SKM-1 (cell line): ENCODE measurements at regions not wholly inside any gene's neighbourhood (a gene's known extent, or its start where the extent isn't known, plus 50 kb on each side); places are given as distances from the start of the nearest gene placed in this dataset.
"Not testable (repeated sequence)": the region's sequence is repeated elsewhere in the genome, so short reads cannot be mapped to it uniquely, and the experiment has no call there.

Experiments
- DNase-seq: peaks from one replicate; lab custom pipeline; 2025; ENCODE audit not compliant: unreplicated experiment; lab: John Stamatoyannopoulos, UW

DNA sequence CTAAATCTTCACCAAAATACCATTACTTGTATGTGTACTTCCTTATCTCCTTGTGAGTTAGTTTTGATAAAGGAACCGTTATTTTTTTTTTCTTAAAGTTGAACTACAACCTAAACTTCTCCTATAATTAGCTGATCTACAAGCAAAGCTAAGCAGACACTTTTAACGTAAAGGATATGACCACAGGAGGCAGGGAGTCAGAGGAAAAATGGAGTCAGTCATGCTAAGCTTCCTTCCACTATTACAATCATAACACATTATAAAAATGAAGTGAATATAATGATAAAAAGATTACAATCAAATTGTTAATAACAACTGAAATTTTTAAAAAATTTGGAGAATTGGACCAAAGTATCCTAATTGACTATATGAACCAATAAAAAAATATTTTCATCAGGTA, 892.6 kb downstream of the KCNT2 start:
- DNase-seq: no peak

DNA sequence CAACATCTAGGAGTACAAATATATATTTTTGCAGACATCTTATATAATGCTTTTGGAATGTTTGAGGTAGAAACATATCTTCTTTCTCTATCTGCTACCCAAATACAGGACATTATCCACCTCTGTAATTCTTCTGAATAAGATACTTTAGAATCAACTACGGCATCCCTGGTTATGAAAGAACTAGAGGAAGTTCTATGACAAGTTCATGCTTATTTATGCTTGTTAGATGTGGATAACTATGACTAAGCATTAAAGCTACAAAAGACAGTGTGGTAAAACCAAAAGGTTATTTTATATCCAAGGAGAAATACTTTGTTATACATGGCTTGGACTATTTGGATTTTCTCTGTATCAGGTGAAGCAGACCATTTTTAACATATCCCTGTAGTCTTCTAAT, 894.0 kb downstream of the KCNT2 start:
- no peak for DNase-seq

DNA sequence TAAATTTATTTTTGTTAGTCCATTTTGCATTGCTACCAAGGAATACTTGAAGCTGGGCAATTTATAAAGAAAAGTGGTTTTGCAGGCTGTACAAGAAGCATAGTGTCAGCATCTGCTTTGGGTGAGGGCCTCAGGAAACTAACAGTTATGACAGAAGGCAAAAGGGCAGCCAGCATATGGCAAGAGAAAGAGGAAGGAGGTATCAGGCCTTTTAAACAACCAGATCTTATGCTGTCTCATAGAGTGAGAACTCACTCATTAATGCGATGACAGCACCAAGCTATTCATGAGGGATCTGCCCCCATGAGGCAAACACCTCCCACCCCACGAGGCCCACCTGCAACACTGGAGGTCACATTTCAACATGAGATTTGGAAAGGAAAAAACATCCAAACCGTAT, 898.4 kb downstream of the KCNT2 start:
- DNase-seq: peak; percentile 74

- no peak for DNase-seq
Measured at GRCh38 chr1:195704028-195704427, 904.2 kb downstream of the KCNT2 start.

GRCh38 chr1:195701149-195701548, 907.1 kb downstream of the KCNT2 start:
- DNase-seq: no peak

DNA sequence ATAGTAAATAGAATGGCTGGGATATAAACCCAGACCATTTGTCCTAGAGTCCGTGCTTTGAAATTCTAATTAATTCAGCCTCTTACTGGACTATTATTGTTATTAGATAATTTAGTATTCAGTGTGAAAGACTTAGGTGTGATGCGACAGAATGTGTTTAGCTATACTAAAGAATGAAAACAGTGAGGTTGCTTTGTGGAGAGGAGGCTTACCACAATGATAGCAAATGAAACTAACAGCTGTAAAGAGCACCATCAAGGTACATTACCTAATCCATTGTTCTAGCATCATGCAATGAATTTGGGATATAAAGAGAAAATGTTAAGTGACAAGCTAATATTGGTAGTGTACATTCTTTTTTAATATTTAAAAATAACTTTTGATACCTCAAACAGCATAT, 911.1 kb downstream of the KCNT2 start:
- no peak for DNase-seq

DNA sequence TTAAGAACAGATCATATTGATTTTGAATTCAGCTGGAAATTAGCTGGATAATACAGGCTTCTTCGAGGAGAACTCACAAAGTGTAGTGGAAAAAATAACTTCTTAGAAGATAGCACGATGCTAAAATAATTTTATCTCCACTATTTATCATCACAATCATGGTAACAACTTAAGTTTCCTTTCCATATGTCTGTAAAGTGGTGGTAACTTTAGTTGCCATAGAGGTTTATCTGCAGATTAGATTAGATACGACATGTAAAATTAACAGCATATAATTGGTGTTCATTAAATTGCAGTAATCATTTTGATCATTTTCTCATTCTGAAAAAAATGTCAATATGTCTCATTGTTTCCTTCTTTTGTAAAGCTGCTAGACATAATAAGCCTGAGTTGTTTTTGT, 921.5 kb downstream of the KCNT2 start:
- DNase-seq: no peak

DNA sequence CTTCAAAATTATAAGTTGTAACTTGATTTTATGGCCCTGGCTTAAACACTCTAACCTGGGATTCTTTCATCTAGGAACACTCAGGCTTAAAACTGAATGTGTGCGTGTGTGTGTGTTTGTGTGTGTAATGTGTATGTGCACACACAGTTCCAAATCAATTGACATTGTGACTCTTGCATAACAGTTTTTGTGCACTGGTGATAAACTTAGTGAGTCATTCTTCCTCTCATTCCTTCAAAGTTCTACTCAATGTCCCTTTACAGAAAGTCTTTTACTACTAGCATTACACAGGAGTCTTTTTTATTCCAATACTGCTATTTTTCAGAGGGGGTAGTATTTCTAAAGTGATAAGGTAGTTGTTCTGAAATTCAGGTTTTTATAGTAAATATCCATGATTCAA, 943.6 kb downstream of the KCNT2 start:
- DNase-seq: no peak

DNA sequence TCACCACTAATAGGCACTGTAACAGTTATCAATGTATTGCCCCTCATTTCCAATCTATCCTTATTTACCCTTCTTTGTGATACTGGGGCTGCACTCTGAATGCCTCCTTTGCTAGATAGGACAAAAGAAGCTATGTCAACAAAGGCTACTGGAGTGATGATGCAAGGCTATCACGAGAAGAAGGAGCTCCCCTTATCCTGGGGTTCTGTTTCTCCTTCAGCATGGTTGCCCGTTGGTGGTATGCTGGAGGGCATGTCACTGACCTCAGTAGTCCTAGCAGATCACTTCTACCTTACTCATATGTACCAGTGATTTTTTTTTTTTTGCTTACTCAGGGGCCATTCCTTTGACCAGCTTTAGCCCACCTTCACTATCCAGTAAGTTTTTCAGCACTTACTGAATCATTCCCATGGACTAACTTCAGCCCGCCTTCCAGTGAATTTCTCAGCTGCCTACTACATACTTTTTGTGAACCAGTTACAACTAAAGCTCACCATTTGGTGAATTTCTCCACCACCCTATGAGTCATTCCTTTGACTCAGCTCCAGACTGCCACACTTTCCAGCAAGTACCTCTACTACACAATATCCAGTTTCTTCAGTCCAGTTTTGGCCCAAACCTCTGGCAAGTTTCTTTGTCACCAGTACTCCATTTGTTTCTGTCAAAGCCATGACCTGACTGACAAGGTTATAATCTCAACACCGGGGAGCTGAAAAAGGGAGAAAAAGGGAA, 944.5 kb downstream of the KCNT2 start:
- no peak for DNase-seq

GRCh38 chr1:195656780-195657179, 951.5 kb downstream of the KCNT2 start:
- DNase-seq: no peak

GRCh38 chr1:195648875-195649274, 959.4 kb downstream of the KCNT2 start:
- DNase-seq: not testable (repeated sequence)

DNA sequence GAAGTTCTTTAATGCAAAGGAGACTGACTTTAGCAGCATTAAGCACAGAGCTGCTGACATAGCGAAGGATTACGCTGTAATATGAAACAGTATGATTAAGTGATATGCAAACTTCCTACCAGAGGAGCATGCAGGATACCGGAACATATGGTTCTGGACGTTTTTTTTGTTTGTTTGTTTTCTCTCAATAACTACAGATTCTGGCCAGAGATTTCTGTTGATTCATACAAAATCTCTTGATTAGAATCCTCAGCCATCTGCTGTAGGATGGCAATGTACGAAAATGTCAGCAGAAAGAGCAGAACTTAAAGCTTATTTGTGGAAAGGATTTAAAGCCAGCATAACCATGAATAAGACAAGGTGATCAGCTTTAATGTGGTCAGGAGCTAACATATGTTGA, 970.7 kb downstream of the KCNT2 start:
- DNase-seq: no peak

DNA sequence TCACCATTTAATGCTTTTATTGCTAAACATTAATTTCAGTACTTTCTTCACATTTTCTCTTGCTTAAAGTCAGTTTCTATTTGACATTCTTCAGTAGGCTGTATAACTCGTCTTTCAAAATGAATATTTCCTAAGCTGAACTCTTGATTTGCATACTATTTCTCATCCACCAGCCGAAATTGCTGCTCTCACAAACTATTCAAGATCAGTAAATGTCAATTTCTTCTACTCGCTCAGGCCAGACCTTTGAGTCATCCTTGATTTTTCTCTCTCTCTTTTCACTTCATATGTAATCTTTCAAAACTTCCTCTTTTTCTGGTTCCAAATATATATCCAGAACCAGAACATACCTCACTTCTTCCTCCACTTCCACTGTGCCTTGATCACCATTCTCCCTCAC, 990.0 kb downstream of the KCNT2 start:
- no peak for DNase-seq

GRCh38 chr1:195617106-195617505, 991.1 kb downstream of the KCNT2 start:
- no peak for DNase-seq

DNA sequence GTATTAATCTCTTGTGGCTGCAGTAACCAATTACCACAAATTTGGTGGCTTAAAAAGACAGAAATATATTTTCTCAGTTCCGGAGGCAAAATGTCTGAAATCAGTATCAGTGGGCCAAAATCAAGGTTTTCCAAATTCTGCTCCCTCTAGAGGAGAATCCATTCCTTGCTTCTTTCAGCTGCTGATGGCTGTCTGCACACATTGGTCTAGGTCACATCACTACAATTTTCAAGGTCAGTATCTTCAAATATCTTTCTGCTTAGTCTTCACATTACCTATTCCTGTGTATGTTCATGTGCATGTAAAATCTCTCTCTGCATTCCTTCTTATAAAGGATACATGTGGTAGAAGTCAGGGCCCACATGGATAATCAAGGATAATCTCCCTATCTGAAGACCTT, 999.4 kb downstream of the KCNT2 start:
- DNase-seq: no peak

- DNase-seq: no peak
Measured at GRCh38 chr1:195606483-195606882, 1001.8 kb downstream of the KCNT2 start.

- DNase-seq: no peak
Measured at GRCh38 chr1:195604287-195604686, 1004.0 kb downstream of the KCNT2 start.

GRCh38 chr1:195597891-195598290, 1010.3 kb downstream of the KCNT2 start:
- DNase-seq: no peak

DNA sequence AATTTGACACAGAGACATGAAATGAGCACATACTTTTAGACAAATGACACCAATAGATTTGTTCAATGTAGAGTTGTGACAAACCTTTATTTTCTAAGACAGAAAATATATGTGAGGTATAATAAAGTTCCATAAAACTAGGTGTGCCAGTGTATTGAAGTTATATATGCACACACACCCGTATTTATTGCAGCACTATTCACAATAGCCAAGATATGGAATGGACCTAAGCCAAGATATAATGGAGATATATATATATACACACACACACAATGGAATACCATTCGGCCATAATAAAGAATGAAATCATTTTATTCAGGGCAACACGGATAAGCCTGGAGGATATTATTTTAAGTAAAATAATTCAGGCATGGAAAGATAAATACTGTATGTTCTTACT, 1013.5 kb downstream of the KCNT2 start:
- DNase-seq: no peak

DNA sequence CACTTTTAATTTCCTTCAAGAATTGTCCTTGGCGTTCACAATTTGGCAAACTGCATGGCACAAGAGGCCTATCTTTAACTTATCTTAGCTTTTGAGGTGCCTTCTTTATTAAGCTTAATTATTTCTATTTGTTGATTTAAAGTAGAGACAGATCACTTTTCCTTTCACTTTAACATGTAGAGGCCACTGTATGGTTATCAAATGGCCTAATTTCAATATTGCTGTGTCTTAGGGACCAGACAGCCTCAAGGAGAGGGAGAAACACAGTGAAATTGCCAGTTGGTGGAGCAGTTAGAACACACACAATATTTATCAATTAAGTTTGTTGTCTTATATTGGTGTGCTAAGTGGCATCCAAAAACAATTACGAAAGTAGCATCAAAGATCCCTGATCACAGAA, 1013.9 kb downstream of the KCNT2 start:
- DNase-seq: no peak

GRCh38 chr1:195591917-195592672, 1016.1 kb downstream of the KCNT2 start:
- no peak for DNase-seq

DNA sequence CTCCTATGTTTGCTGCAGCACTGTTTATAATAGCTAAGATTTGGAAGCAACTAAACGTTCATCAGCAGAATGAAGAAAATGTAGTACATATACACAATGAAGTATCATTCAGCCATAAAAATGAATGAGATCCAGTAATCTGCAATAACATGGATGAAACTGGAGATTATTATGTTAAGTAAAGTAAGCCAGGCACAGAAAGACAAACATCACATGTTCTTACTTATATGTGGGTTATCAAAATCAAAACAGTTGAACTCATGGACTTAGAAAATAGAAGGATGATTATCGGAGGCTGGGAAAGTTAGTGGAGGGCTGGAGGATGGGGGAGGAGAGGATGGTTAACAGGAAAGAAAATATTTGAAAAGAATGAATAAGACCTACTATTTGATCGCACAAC, 1017.6 kb downstream of the KCNT2 start:
- DNase-seq: no peak
